Right lung (tissue), 2 donors: ENCODE measurements at regions not wholly inside any gene's neighbourhood (a gene's known extent, or its start where the extent isn't known, plus 50 kb on each side); places are given as distances from the start of the nearest gene placed in this dataset.
"Not testable (repeated sequence)": the region's sequence is repeated elsewhere in the genome, so short reads cannot be mapped to it uniquely, and the experiment has no call there.

Source experiments
- DNase-seq, 2 donors: peaks; one replicate each; pipeline ENCODE4 v3.0.0-alpha.2; 2013

- DNase-seq: no peak
Measured at GRCh38 chrX:47776292-47777006, 60.3 kb upstream of the ZNF81 start.

DNA sequence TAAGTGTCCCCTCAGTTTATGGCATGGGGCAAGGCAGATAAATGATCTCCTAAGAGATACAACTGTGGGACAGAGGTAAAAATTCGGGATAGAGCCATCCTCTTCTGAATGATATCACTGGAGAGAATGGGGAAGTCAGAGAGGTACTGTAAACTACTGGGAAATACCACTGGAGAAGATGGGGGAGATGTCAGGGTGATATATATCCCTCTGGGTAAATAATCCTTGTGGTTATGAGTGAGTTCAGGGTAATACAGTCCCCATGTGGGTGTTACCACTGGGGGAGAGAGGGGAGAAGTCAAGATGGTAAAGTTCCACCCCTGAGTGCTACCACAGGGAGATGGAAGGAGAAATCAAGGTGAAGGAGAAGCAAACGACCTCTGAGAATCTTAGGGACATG, 63.9 kb upstream of the ZNF81 start:
- no peak for DNase-seq

DNA sequence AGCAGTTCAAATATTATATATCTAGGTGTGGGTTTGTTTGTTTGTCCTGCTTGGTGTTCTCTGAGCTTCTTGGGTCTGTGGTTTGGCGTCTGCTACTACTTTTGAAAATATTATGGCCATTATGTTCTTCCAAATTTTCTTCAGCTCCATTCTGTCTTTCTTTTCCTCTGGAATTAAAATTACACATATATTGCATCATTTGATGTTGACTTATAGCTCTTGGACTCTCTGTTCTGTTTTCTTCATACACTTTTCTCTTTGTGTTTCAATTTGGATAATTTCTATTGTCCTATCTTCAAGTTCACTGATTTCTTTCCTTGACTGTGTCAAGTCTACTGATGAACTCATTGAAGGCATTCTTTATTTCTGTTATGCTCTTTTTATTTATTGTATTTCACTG, 65.2 kb upstream of the ZNF81 start:
- no peak for DNase-seq

- not testable (repeated sequence) for DNase-seq
Measured at GRCh38 chrX:47762826-47763225, 73.9 kb upstream of the ZNF81 start.

GRCh38 chrX:47752685-47753084, 84.0 kb upstream of the ZNF81 start:
- no peak for DNase-seq

DNA sequence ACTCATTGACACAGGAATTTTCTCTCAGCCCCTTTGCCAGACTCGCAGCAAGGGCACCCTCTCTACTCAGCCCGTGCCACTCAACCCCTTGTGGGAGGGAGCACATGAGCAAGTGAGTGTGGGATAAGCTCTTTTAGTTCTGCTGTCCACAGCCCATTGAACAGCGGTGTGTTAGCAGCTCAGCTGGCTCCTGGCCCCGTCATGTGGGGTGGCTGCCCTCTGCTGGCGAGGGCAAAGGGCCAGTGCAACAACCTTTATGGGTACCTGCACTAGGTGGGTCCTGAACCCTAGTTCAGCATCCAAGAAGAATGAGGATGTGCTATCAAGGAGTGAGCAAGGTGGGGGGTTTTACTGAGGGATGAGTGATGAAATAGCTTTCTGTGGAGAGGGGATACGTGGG, 85.0 kb upstream of the ZNF81 start:
- no peak for DNase-seq

DNA sequence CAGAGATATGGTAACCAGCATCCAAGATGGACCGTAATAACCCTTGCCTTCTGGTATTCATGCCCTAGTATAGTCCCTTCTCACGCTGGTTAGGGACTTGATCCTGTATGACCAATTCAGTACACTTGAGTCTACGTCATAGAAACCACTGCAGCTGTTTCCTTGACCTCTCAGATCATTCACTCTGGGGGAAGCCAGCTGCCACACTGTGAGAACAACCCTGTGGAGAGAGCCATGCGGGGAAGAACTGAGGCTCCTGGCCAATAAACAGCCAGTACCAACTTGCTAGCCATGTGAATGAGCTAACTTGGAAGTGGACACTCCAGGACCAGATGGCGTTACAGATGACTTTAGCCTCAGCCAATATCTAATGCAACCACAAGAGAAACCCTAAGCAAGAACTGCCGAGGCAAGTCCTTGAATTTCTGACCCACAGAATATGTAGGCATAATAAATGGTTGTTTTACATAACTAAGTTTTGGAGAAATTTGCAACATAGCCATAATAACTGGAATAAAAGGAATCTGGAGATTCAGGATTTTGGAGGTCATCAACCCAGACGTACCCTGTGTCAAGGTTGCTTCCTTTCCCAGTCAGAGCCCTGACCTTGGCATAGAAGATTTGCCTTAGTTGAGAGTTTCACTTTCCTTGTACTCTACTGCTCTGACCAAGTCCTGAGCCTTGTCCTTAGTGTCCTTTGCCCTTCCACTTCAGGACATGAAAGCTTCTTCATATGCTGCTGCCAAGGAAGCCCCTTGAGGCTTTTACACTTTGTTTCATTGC, 87.3 kb upstream of the ZNF81 start:
- peak; percentile 30 to 36 for DNase-seq

DNA sequence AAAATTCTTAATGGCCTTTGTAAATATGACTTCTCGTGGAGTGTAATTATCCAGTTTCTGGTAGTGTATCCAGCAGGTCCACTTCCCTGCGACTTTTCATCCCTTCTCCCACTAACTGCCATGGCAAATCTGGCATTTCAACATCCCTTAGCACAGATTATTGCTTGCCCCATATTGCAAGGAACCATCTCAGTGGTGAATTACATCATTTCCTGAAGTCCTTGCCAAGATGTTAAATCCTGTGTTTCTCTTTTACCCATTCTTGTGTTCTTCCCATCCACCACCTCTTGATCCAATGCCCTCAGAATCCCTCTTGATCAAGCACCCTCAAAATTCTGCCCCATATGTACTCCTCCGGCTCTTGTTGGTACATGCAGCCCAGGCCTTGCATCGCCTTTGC, 88.1 kb upstream of the ZNF81 start:
- no peak for DNase-seq

DNA sequence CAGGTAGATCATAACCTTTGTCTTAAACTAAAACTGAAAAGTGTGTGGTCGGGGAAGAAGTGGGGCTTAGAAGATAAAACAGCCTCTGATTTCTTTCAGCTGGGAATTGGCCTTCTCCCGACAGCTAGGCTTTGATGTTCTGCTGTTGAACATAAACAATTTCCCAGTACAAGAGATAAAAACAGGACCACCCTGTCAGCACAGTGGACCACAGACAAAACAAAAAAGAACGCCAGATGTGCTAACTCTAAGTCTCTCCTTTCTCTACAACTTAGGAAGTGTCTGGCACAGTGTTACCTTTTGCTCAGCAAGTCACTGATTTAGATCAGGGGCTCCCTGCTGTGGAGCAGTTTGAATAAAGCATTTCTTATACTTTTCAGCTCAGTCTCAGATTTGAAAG, 87.5 kb upstream of the UXT start:
- peak; percentile 18 to 33 for DNase-seq

- DNase-seq: no peak
Measured at GRCh38 chrX:47745416-47745815, 86.4 kb upstream of the UXT start.

GRCh38 chrX:47743504-47743903, 84.5 kb upstream of the UXT start:
- no peak for DNase-seq

GRCh38 chrX:47738870-47739269, 79.9 kb upstream of the UXT start:
- not testable (repeated sequence) for DNase-seq

DNA sequence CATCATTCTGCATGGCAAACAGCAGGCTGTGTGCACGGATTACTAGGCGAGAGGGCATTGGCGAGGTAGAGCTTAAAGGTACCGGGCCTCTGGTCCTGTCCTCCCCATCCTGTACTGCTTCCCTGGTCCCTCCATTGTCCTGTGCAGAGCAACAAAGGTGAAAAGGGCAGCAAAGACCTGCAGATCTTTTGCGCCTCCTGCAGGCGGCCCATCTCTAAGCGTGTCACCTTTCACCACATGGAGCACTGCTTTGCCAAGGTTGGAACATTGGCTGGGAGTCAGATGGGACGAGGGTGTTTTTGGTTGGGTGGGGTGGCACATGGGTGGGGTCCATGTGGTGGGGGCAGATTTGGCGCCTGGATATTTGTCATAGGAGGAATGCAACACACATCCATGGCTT, 64.7 kb upstream of the UXT start:
- no peak for DNase-seq

- DNase-seq: no peak
Measured at GRCh38 chrX:47723083-47723482, 64.1 kb upstream of the UXT start.

DNA sequence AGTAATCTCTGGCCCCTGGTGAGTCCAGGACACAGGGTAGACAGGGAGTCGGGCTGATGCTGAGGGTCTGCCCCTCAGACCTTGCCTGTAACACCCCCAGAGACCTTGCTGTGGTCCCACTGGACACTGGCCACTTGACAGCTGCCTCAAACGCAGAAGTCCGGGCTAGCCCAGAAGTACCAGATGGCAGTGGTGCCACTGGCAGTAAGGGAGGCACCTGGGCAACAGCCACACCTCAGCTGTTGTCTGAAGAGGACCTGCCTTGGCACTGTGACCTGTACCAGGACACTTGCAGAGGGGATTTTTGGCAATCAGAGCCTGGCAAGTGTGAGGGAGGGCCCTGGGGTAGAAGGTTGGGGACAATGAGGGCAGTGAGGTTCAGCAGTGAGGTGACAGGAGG, 63.3 kb upstream of the UXT start:
- DNase-seq: no peak

DNA sequence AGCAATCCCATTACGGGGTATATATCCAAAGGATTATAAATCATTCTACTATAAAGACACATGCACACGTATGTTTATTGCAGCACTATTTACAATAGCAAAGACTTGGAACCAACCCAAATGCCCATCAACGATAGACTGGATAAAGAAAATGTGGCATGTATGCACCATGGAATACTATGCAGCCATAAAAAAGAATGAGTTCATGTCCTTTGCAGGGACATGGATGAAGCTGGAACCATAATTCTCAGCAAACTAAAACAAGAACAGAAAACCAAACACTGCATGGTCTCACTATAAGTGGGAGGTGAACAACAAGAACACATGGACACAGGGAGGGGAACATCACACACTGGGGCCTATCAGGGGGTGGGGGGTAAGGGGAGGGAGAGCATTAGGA, 56.1 kb upstream of the UXT start:
- DNase-seq: not testable (repeated sequence)

DNA sequence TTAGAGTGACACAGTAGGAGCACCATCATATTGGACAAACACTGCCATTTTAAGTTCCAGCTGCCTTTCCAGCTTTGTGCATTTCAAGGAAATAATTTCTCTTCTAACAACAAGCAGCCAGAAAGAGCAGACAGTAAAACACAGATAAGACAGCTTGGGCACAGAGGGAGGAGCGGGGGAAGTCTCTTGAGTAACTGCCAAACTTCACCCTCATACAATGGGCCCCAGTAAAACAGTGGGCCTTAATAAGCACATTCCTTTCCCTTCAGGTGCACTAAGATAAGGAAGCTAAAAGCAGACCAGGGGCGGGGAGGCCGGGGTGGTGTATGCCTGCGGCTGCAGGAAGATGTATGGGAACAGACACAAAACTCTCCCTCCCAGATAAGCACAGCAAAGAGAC, 53.7 kb upstream of the UXT start:
- not testable (repeated sequence) for DNase-seq

DNA sequence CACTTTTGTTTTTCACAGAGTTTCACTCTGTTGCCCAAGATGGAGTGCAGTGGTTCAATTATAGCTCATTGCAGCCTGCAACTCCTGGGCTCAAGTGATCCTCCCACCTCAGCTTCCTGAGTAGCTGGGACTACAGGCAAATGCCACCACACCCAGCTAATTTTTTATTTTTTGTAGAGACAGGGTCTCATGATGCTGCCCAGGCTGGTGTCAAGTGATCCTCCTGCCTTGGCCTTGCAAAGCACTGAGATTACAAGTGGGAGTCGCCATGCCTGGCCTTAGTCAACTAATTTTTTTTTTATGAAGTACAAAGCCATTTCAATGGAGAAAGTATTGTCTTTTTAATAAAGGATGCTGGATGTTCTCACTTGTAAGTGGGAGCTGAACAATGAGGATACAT, 51.3 kb upstream of the UXT start:
- no peak for DNase-seq
